ENCODE measurements at regions not wholly inside any gene's neighbourhood (a gene's known extent, or its start where the extent isn't known, plus 50 kb on each side); places are given as distances from the start of the nearest gene placed in this dataset.

- in situ Hi-C loops (cut with HindIII; ENCODE audit: low sequenced_read_pairs), result no loop called here
- H3K4me3 ChIP-seq (ENCODE audit: low read depth, low read length), result no peak overlapping the region
- no peak for DNase-seq (ENCODE audit: low read depth, low spot score)
- TF ChIP-seq, protein P1, sequence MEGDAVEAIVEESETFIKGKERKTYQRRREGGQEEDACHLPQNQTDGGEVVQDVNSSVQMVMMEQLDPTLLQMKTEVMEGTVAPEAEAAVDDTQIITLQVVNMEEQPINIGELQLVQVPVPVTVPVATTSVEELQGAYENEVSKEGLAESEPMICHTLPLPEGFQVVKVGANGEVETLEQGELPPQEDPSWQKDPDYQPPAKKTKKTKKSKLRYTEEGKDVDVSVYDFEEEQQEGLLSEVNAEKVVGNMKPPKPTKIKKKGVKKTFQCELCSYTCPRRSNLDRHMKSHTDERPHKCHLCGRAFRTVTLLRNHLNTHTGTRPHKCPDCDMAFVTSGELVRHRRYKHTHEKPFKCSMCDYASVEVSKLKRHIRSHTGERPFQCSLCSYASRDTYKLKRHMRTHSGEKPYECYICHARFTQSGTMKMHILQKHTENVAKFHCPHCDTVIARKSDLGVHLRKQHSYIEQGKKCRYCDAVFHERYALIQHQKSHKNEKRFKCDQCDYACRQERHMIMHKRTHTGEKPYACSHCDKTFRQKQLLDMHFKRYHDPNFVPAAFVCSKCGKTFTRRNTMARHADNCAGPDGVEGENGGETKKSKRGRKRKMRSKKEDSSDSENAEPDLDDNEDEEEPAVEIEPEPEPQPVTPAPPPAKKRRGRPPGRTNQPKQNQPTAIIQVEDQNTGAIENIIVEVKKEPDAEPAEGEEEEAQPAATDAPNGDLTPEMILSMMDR (IDR thresholded peaks at IDR 0.05; ENCODE audit: low read depth, low read length), result no peak
These were observed 93.4 kb upstream of the PTCH1 start for GRCh38 chr9:95610006-95610785.

GRCh38 chr9:95609426-95609825, 92.7 kb upstream of the PTCH1 start:
- TF ChIP-seq, protein P1 (IDR thresholded peaks at IDR 0.05; ENCODE audit: low read depth, low read length), result no peak
- in situ Hi-C loops (cut with HindIII; ENCODE audit: low sequenced_read_pairs), result no loop called here
- DNase-seq (ENCODE audit: low read depth, low spot score), result no peak
- H3K4me3 ChIP-seq (ENCODE audit: low read depth, low read length), result no peak overlapping the region

- in situ Hi-C loops (cut with HindIII; ENCODE audit: low sequenced_read_pairs), result no loop called here
- TF ChIP-seq, protein P1 (IDR thresholded peaks at IDR 0.05; ENCODE audit: low read depth, low read length), result no peak
- H3K4me3 ChIP-seq (ENCODE audit: low read depth, low read length), result no peak overlapping the region
- DNase-seq (ENCODE audit: low read depth, low spot score), result no peak
These were observed 91.6 kb upstream of the PTCH1 start for GRCh38 chr9:95608341-95608740.

DNA sequence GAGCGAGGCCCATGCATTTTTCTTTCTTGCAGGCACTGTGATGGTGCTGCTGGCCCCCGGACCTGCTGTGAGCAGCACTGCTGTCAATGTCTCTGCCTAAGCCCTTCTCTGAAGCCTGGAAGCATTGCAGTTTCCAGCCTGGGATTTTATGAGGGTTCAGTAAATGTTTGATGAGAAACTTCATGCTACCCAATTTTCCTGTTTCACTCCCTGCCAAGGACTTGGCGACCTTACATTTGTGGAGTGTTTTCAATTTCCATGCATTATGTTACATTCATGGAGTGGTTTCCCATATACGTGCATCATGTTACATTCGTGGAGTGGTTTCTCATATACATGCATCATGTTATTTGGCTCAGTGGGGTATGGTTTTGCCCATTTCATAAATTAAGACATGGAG, 90.7 kb upstream of the PTCH1 start:
- TF ChIP-seq, protein P1 (IDR thresholded peaks at IDR 0.05; ENCODE audit: low read depth, low read length), result no peak
- H3K4me3 ChIP-seq (ENCODE audit: low read depth, low read length), result no peak overlapping the region

GRCh38 chr9:95606489-95607350, 89.9 kb upstream of the PTCH1 start:
- in situ Hi-C loops (cut with HindIII; ENCODE audit: low sequenced_read_pairs), result no loop called here
- H3K4me3 ChIP-seq (ENCODE audit: low read depth, low read length), result no peak overlapping the region
- TF ChIP-seq, protein P1 (IDR thresholded peaks at IDR 0.05; ENCODE audit: low read depth, low read length), result no peak
- DNase-seq (ENCODE audit: low read depth, low spot score), result no peak

More for the DNA sequence above, 90.7 kb upstream of the PTCH1 start:
- no peak for DNase-seq (ENCODE audit: low read depth, low spot score)
- in situ Hi-C loops (cut with HindIII; ENCODE audit: low sequenced_read_pairs), result no loop called here

- TF ChIP-seq, protein P1 (IDR thresholded peaks at IDR 0.05; ENCODE audit: low read depth, low read length), result no peak
- in situ Hi-C loops (cut with HindIII; ENCODE audit: low sequenced_read_pairs), result no loop called here
- peak; percentile 4 for DNase-seq (ENCODE audit: low read depth, low spot score)
- H3K4me3 ChIP-seq (ENCODE audit: low read depth, low read length), result no peak overlapping the region
These were observed 89.2 kb upstream of the PTCH1 start for GRCh38 chr9:95605816-95606488.

Data from astrocyte of the spinal cord (primary cell).